OCI-LY1 (cell line): ENCODE measurements at regions not wholly inside any gene's neighbourhood (a gene's known extent, or its start where the extent isn't known, plus 50 kb on each side); places are given as distances from the start of the nearest gene placed in this dataset.

Experiments
- H2AFZ ChIP-seq: fragments of 200-600 bp; sonication (generic), shearing (Covaris generic); 2 replicates; pipeline ENCODE4 v1.6.0; 2014; ENCODE audit warnings: antibody characterized with exemption, mild to moderate bottlenecking, low read length
- H3F3A ChIP-seq: fragments of 200-600 bp; sonication (generic), shearing (Covaris generic); 2 replicates; pipeline ENCODE4 v1.6.0; 2014; ENCODE audit warnings: mild to moderate bottlenecking, antibody characterized with exemption, low read length, moderate library complexity; ENCODE audit not compliant: insufficient read depth
- H3K27ac ChIP-seq: fragments of 200-600 bp; sonication (generic); 2 replicates; pipeline ENCODE4 v1.5.1; 2014; ENCODE audit warnings: low read length, mixed run types, mild to moderate bottlenecking, low read depth; ENCODE audit not compliant: poor library complexity, severe bottlenecking
- H3K27me3 ChIP-seq: fragments of 200-600 bp; sonication (generic); 2 replicates; pipeline ENCODE4 v1.6.0; 2014; ENCODE audit warnings: antibody characterized with exemption, mild to moderate bottlenecking, low read length, moderate library complexity; ENCODE audit not compliant: insufficient read depth
- H3K36me3 ChIP-seq: fragments of 200-600 bp; sonication (generic); 2 replicates; pipeline ENCODE4 v1.6.1; 2014; ENCODE audit warnings: mild to moderate bottlenecking, antibody characterized with exemption, low read length, moderate library complexity, mixed read lengths; ENCODE audit not compliant: insufficient read depth
- H3K4me1 ChIP-seq: fragments of 200-600 bp; sonication (generic); 2 replicates; pipeline ENCODE4 v1.5.1; 2014; ENCODE audit warnings: mild to moderate bottlenecking, low read length, moderate library complexity; ENCODE audit not compliant: insufficient read depth, severe bottlenecking
- H3K4me2 ChIP-seq: fragments of 200-600 bp; sonication (generic), shearing (Covaris generic); 2 replicates; pipeline ENCODE4 v1.6.1; 2014; ENCODE audit warnings: low read length
- H3K4me3 ChIP-seq: fragments of 200-600 bp; sonication (generic); 2 replicates; pipeline ENCODE4 v1.5.1; 2014; ENCODE audit warnings: low read length, low read depth, mild to moderate bottlenecking, mixed read lengths; ENCODE audit not compliant: poor library complexity, severe bottlenecking
- H3K79me2 ChIP-seq: fragments of 200-600 bp; shearing (Covaris generic); 2 replicates; pipeline ENCODE4 v1.6.1; 2016; ENCODE audit warnings: mixed run types, low read length, mixed read lengths; ENCODE audit not compliant: insufficient read depth
- H3K9ac ChIP-seq: fragments of 200-600 bp; sonication (generic), shearing (Covaris generic); 2 replicates; pipeline ENCODE4 v1.6.1; 2014; ENCODE audit warnings: mild to moderate bottlenecking, low read length, mixed read lengths
- H3K9me2 ChIP-seq: fragments of 200-600 bp; sonication (generic), shearing (Covaris generic); 2 replicates; pipeline ENCODE4 v1.6.1; 2014; ENCODE audit warnings: low read depth, mild to moderate bottlenecking, low read length, mixed read lengths
- H3K9me3 ChIP-seq: fragments of 200-600 bp; shearing (Covaris generic); 2 replicates; pipeline ENCODE4 v1.6.1; 2014; ENCODE audit warnings: low read length, mixed read lengths
- H4K20me1 ChIP-seq: fragments of 200-600 bp; sonication (generic), shearing (Covaris generic); 2 replicates; pipeline ENCODE4 v1.6.0; 2016; ENCODE audit warnings: mild to moderate bottlenecking, low read length; ENCODE audit not compliant: insufficient read depth
- CTCF ChIP-seq: fragments of 200-600 bp; sonication (generic), shearing (Covaris generic); IDR thresholded peaks from 2 replicates; pipeline ENCODE4 v1.5.1; 2017; ENCODE audit warnings: mild to moderate bottlenecking, antibody characterized with exemption, low read length, moderate library complexity, mixed read lengths
- EZH2 ChIP-seq: fragments of 200-600 bp; sonication (generic), shearing (Covaris generic); IDR thresholded peaks from 2 replicates; pipeline ENCODE4 v1.8.0; 2017; ENCODE audit warnings: borderline replicate concordance, mixed run types, mild to moderate bottlenecking, antibody characterized with exemption, low read length, moderate library complexity, mixed read lengths

GRCh38 chr2:156046900-156047299 lies 285.6 kb downstream of the NR4A2 start:
- Histone ChIP-seq H3K79me2 (no peaks in the 10 kb centered on the region), H4K20me1 (no peaks in the 10 kb centered on the region), H3K27ac (no peak overlapping the region), H3F3A (no peaks in the 10 kb centered on the region), H3K36me3 (no peaks in the 10 kb centered on the region), H2AFZ (no peak overlapping the region), H3K9ac (no peak overlapping the region), H3K4me1 (no peaks in the 10 kb centered on the region), H3K4me2 (no peak overlapping the region), H3K4me3 (no peak overlapping the region), H3K27me3 (no peaks in the 10 kb centered on the region), H3K9me2 (no peaks in the 10 kb centered on the region), H3K9me3 (no peaks in the 10 kb centered on the region)
- TF ChIP-seq EZH2 = no peak
- TF ChIP-seq CTCF = no peak

GRCh38 chr2:156042895-156043294 lies 289.6 kb downstream of the NR4A2 start:
- H3K9me3 ChIP-seq = no peaks in the 10 kb centered on the region
- TF ChIP-seq CTCF (no peak), EZH2 (no peak)
- no peaks in the 10 kb centered on the region for H3K4me1 ChIP-seq
- H3K4me2 ChIP-seq = no peak overlapping the region
- H2AFZ ChIP-seq = no peak overlapping the region
- no peak overlapping the region for H3K4me3 ChIP-seq
- H3K36me3 ChIP-seq = no peaks in the 10 kb centered on the region
- H3K27me3 ChIP-seq = no peaks in the 10 kb centered on the region
- H3F3A ChIP-seq = no peaks in the 10 kb centered on the region
- no peaks in the 10 kb centered on the region for H3K79me2 ChIP-seq
- H3K9ac ChIP-seq = no peak overlapping the region
- no peak overlapping the region for H3K27ac ChIP-seq
- H3K9me2 ChIP-seq = no peaks in the 10 kb centered on the region
- H4K20me1 ChIP-seq = no peaks in the 10 kb centered on the region

GRCh38 chr2:156038021-156038420 lies 294.5 kb downstream of the NR4A2 start:
- no peaks in the 10 kb centered on the region for H3F3A ChIP-seq
- TF ChIP-seq EZH2 (no peak), CTCF (no peak)
- no peak overlapping the region for H2AFZ ChIP-seq
- H3K4me2 ChIP-seq = no peak overlapping the region
- H3K79me2 ChIP-seq = no peaks in the 10 kb centered on the region
- H3K4me1 ChIP-seq = no peaks in the 10 kb centered on the region
- no peaks in the 10 kb centered on the region for H3K9me2 ChIP-seq
- H3K27ac ChIP-seq = no peak overlapping the region
- no peaks in the 10 kb centered on the region for H4K20me1 ChIP-seq
- H3K9ac ChIP-seq = no peak overlapping the region
- H3K27me3 ChIP-seq = no peaks in the 10 kb centered on the region
- H3K4me3 ChIP-seq = no peak overlapping the region
- H3K9me3 ChIP-seq = no peaks in the 10 kb centered on the region
- no peaks in the 10 kb centered on the region for H3K36me3 ChIP-seq
